ENCODE measurements at regions not wholly inside any gene's neighbourhood (a gene's known extent, or its start where the extent isn't known, plus 50 kb on each side); places are given as distances from the start of the nearest gene placed in this dataset.

- TF ChIP-seq CTCF (conservative IDR thresholded peaks at IDR 0.05) (no peak), ZFX (IDR thresholded peaks at IDR 0.05) (no peak)
Observed at GRCh38 chr6:169945117-169945516, 193.7 kb downstream of the ERMARD start.

Data from C4-2B (cell line).